Vagina (tissue), 2 donors: ENCODE measurements at regions not wholly inside any gene's neighbourhood (a gene's known extent, or its start where the extent isn't known, plus 50 kb on each side); places are given as distances from the start of the nearest gene placed in this dataset.
A peak's percentile ranks its signal among the peaks of the same experiment; 100 is the strongest.

ENCODE experiments used
- DNase-seq, 2 donors: peaks; one replicate each; pipeline ENCODE4 v3.0.0-alpha.2; 2017; ENCODE audit errors: extremely low spot score in 2 of 2
- H3K27ac ChIP-seq: fragments of 200-600 bp; sonication (generic); one replicate; pipeline ENCODE4 v1.5.1; 2019
- H3K27me3 ChIP-seq: fragments of 200-600 bp; sonication (generic); one replicate; pipeline ENCODE4 v1.5.1; 2019
- H3K36me3 ChIP-seq, 2 donors: fragments of 200-600 bp; sonication (generic); one replicate each; pipeline ENCODE4 v1.5.1; 2017 to 2019
- H3K4me1 ChIP-seq: fragments of 200-600 bp; sonication (generic); one replicate; pipeline ENCODE4 v1.5.1; 2019
- H3K4me3 ChIP-seq, 2 donors: fragments of 200-600 bp; sonication (generic); 1 replicate in 1 of 2; 2 replicates in 1 of 2; pipeline ENCODE4 v1.5.1; 2016 to 2019
- H3K9me3 ChIP-seq: fragments of 200-600 bp; sonication (generic); one replicate; pipeline ENCODE4 v1.5.1; 2019
- POLR2A ChIP-seq, 2 donors: fragments of 450-650 bp; IDR thresholded peaks; one replicate each; pipeline ENCODE4 v1.6.1; 2017; ENCODE audit warnings: antibody characterized with exemption in 2 of 2, mild to moderate bottlenecking in 2 of 2, moderate library complexity in 2 of 2
- POLR2AphosphoS5 ChIP-seq, 2 donors: sonication (generic); formaldehyde crosslinking; IDR thresholded peaks; one replicate each; pipeline ENCODE4 v1.9.0; 2017; ENCODE audit warnings: antibody characterized with exemption in 2 of 2, mild to moderate bottlenecking in 2 of 2, low read depth in 1 of 2; ENCODE audit not compliant: insufficient read depth in 1 of 2
- intact Hi-C: fragments of 100-400 bp; cut with DNase I; formaldehyde crosslinking; loops from one replicate; pipeline ENCODE4 v1.15.1; 2023
- TF ChIP-seq, protein P1 (sequence below), 3 experiments: fragments of 450-650 bp in 2 of 3; fragments of 200-600 bp in 1 of 3; sonication (generic) in 1 of 3; IDR thresholded peaks; one replicate each; pipeline ENCODE4 v1.5.1; 2017 to 2019; ENCODE audit warnings: antibody characterized with exemption in 3 of 3, mild to moderate bottlenecking in 2 of 3, moderate library complexity in 2 of 3

DNA sequence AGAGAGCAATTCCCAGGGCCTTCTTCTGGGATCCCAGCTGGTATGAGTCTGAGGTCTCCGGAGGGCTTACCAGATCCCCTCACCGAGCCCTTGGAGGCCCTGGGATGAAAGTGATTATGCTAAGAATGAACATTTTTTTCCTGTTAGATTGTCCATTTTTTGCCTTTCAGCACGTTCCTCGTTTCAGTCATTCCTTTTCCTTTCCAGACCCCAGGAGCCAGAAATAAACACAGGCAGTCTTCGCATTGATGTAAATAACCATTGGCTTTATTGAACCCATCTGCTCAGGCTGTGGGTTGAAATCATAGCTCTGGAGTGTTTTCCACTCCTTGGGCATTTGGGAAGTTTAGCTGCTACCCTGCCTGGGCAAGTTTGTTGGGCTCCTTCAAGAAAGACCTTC is 320.9 kb upstream of the AUTS2 start:
- H3K9me3 ChIP-seq = no peaks in the 10 kb centered on the region
- intact Hi-C loops = no loop called here
- H3K27ac ChIP-seq = peak overlapping the region; percentile 44
- H3K4me3 ChIP-seq = no peak overlapping the region
- TF ChIP-seq, protein P1, sequence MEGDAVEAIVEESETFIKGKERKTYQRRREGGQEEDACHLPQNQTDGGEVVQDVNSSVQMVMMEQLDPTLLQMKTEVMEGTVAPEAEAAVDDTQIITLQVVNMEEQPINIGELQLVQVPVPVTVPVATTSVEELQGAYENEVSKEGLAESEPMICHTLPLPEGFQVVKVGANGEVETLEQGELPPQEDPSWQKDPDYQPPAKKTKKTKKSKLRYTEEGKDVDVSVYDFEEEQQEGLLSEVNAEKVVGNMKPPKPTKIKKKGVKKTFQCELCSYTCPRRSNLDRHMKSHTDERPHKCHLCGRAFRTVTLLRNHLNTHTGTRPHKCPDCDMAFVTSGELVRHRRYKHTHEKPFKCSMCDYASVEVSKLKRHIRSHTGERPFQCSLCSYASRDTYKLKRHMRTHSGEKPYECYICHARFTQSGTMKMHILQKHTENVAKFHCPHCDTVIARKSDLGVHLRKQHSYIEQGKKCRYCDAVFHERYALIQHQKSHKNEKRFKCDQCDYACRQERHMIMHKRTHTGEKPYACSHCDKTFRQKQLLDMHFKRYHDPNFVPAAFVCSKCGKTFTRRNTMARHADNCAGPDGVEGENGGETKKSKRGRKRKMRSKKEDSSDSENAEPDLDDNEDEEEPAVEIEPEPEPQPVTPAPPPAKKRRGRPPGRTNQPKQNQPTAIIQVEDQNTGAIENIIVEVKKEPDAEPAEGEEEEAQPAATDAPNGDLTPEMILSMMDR (IDR thresholded peaks at IDR 0.05) = no peak
- TF ChIP-seq POLR2AphosphoS5 (IDR thresholded peaks at IDR 0.05; ENCODE audit: insufficient read depth in 1 of 2, low read depth in 1 of 2) (no peak), POLR2A (IDR thresholded peaks at IDR 0.05) (no peak)
- no peak for DNase-seq
- no peaks in the 10 kb centered on the region for H3K36me3 ChIP-seq
- peaks cover 15% of the 10 kb centered on the region for H3K4me1 ChIP-seq
- H3K27me3 ChIP-seq = no peaks in the 10 kb centered on the region

DNA sequence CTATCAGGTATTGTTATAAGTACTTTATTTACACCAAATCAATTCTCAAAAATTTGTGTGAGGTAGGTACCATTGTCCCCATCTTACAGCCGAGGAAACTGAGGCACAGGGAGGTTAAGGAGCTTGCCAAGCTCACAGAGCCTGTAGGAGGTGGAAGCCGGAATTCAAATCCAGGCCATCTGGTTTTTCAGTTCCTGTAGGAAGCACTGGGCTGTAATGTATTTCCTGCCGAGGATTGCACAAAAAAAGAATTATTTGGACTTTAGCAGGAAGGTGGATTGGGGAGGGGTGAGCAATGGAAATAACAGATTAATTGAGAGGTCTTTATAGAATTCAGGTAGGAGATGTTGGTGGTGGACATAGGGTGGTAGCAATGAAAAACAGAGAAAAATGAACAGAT is 315.3 kb upstream of the AUTS2 start:
- H3K9me3 ChIP-seq = no peaks in the 10 kb centered on the region
- H3K27me3 ChIP-seq = no peaks in the 10 kb centered on the region
- no peaks in the 10 kb centered on the region for H3K36me3 ChIP-seq
- peak overlapping the region; percentile 27 for H3K27ac ChIP-seq
- DNase-seq = no peak
- TF ChIP-seq POLR2A (IDR thresholded peaks at IDR 0.05) = no peak
- TF ChIP-seq, protein P1 (IDR thresholded peaks at IDR 0.05) = no peak
- no peak for TF ChIP-seq POLR2AphosphoS5 (IDR thresholded peaks at IDR 0.05; ENCODE audit: insufficient read depth in 1 of 2, low read depth in 1 of 2)
- intact Hi-C loops = no loop called here
- no peak overlapping the region for H3K4me3 ChIP-seq
- peaks cover 24% of the 10 kb centered on the region for H3K4me1 ChIP-seq

DNA sequence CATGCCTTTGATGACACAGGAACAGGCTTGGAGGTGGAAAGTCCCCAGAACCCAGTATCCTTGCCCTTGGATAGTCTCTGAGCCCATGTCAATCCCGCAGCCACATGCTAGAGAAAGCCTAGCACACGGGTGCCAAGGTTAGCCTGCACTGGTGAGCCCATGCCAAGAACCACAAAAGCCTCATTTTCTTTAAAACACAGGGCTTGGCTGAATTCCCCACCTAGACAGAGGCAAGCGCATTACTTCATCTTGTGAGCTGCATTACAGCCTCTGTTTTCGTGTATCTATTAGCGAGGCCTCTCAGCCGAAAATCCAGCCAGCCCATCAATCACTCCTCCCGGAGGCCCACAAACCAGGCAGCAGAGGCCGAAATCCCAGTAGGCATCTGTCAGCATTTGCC is 314.9 kb upstream of the AUTS2 start:
- Histone ChIP-seq H3K36me3 (no peaks in the 10 kb centered on the region), H3K4me3 (no peak overlapping the region), H3K27me3 (no peaks in the 10 kb centered on the region), H3K4me1 (peaks cover 25% of the 10 kb centered on the region), H3K9me3 (no peaks in the 10 kb centered on the region), H3K27ac (peak overlapping the region; percentile 27)
- TF ChIP-seq, protein P1 (IDR thresholded peaks at IDR 0.05) = no peak
- no peak for TF ChIP-seq POLR2A (IDR thresholded peaks at IDR 0.05)
- TF ChIP-seq POLR2AphosphoS5 (IDR thresholded peaks at IDR 0.05; ENCODE audit: insufficient read depth in 1 of 2, low read depth in 1 of 2) = peak in 1 of 2 donors; percentile 37
- no peak for DNase-seq
- intact Hi-C loops = no loop called here

DNA sequence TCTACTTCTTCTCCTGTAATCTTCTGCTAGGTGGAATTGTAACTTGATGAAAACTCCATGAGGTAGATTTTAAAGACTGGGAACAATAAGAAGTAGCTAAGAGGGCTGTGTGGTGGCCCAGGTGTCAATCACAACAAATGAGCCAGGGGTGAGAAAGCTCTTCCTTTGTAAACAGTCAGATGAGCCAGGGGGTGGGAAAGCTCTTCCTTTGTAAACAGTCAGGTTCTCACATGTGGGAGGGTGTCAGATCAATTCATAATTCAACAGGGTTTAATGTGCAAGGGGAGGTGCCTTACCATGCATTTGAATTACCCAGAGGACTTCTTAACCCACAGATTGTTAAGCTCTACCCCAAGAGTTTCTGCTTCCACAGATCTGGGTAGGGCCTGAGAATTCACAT is 312.4 kb upstream of the AUTS2 start:
- H3K27me3 ChIP-seq = no peaks in the 10 kb centered on the region
- no peaks in the 10 kb centered on the region for H3K9me3 ChIP-seq
- H3K36me3 ChIP-seq = no peaks in the 10 kb centered on the region
- H3K4me3 ChIP-seq = no peak overlapping the region
- no peak for DNase-seq
- TF ChIP-seq, protein P1 (IDR thresholded peaks at IDR 0.05) = no peak
- TF ChIP-seq POLR2A (IDR thresholded peaks at IDR 0.05) (no peak), POLR2AphosphoS5 (IDR thresholded peaks at IDR 0.05; ENCODE audit: insufficient read depth in 1 of 2, low read depth in 1 of 2) (no peak)
- H3K27ac ChIP-seq = no peak overlapping the region
- H3K4me1 ChIP-seq = peaks cover 25% of the 10 kb centered on the region
- intact Hi-C loops = no loop called here

DNA sequence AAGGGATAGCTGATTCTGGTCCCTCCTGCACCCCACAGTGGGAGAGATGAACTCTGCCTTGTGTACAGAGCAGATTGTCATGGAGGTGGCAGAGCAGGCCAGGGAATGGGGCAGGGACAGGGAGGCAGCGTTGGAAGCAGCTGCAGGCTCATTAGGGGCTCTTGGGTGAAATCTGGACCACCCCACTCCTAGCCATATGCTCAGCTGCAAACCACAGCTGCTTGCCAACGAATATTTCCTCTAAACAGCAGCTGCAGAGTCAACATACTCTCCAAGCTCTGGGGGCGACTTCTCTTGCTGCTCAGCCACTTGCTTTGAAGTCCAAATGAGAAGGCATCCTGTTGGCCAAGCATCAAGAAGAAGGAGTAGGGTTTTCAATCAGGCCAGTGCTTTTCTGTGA is 302.3 kb upstream of the AUTS2 start:
- no peak overlapping the region for H3K4me3 ChIP-seq
- H3K9me3 ChIP-seq = no peaks in the 10 kb centered on the region
- no peaks in the 10 kb centered on the region for H3K27me3 ChIP-seq
- DNase-seq = no peak
- H3K36me3 ChIP-seq = no peaks in the 10 kb centered on the region
- intact Hi-C loops = no loop called here
- TF ChIP-seq, protein P1 (IDR thresholded peaks at IDR 0.05) = no peak
- TF ChIP-seq POLR2A (IDR thresholded peaks at IDR 0.05) (no peak), POLR2AphosphoS5 (IDR thresholded peaks at IDR 0.05; ENCODE audit: insufficient read depth in 1 of 2, low read depth in 1 of 2) (no peak)
- no peak overlapping the region for H3K27ac ChIP-seq
- no peaks in the 10 kb centered on the region for H3K4me1 ChIP-seq
